Peyer's patch (tissue), 4 donors: ENCODE measurements at regions not wholly inside any gene's neighbourhood (a gene's known extent, or its start where the extent isn't known, plus 50 kb on each side); places are given as distances from the start of the nearest gene placed in this dataset.

Source experiments
- CTCF ChIP-seq, 6 experiments: fragments of 450-650 bp in 4 of 6; fragments of 200-600 bp in 2 of 6; sonication (generic) in 1 of 6; IDR thresholded peaks; one replicate each; pipeline ENCODE4 v1.5.1; 2017 to 2019; ENCODE audit warnings: antibody characterized with exemption in 6 of 6, mild to moderate bottlenecking in 3 of 6, moderate library complexity in 1 of 6
- POLR2A ChIP-seq, 2 donors: fragments of 450-650 bp; IDR thresholded peaks; one replicate each; pipeline ENCODE4 v1.5.1; 2017; ENCODE audit warnings: antibody characterized with exemption in 2 of 2, mild to moderate bottlenecking in 2 of 2, moderate library complexity in 2 of 2

- TF ChIP-seq POLR2A (IDR thresholded peaks at IDR 0.05) (no peak), CTCF (IDR thresholded peaks at IDR 0.05) (no peak)
These were observed 516.4 kb upstream of the ARID1B start for GRCh38 chr6:156260815-156261214.
